ENCODE measurements at regions not wholly inside any gene's neighbourhood (a gene's known extent, or its start where the extent isn't known, plus 50 kb on each side); places are given as distances from the start of the nearest gene placed in this dataset.

DNA sequence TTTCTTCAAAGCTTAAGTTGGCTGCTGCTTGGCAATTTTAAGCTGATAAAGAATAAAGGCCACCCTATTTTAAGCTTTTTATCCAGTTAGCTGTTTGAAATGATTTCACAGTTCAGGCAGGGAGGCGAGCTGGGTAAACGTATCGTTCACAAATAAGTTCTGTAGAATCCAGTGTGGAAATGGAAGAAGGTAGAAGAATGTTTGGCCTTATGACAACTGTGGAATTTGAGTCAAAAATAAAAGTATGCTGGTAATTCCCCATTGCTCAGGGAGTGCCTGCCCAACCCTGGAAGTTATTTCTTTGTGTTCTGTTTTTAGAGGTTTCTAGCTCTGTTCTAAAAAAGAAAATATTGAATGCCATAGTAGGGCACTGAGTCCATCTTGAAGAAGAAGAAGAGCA lies 113.1 kb downstream of the ARL4A start:
- intact Hi-C loops (cut with DNase I): no loop called here
- Histone ChIP-seq H3K27ac (peak overlapping the region in 2 of 12 donors; percentile 24 to 33), H3K27me3 (no peaks in the 10 kb centered on the region), H3K4me3 (no peak overlapping the region), H3K9me3 (no peaks in the 10 kb centered on the region), H3K36me3 (no peaks in the 10 kb centered on the region), H3K4me1 (peaks cover 0 to 24% (median 7%) of the 10 kb centered on the region in 12 donors)
- no peak for TF ChIP-seq POLR2A (IDR thresholded peaks at IDR 0.05)
- TF ChIP-seq, protein P1, sequence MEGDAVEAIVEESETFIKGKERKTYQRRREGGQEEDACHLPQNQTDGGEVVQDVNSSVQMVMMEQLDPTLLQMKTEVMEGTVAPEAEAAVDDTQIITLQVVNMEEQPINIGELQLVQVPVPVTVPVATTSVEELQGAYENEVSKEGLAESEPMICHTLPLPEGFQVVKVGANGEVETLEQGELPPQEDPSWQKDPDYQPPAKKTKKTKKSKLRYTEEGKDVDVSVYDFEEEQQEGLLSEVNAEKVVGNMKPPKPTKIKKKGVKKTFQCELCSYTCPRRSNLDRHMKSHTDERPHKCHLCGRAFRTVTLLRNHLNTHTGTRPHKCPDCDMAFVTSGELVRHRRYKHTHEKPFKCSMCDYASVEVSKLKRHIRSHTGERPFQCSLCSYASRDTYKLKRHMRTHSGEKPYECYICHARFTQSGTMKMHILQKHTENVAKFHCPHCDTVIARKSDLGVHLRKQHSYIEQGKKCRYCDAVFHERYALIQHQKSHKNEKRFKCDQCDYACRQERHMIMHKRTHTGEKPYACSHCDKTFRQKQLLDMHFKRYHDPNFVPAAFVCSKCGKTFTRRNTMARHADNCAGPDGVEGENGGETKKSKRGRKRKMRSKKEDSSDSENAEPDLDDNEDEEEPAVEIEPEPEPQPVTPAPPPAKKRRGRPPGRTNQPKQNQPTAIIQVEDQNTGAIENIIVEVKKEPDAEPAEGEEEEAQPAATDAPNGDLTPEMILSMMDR (IDR thresholded peaks at IDR 0.05): no peak
- ATAC-seq (peak in 1 of 4 donors; percentile 35), DNase-seq (no peak)
- WGBS, 4 donors: 37 to 50% (median 47%) methylated on average over 3 of the region's 3 CpGs

DNA sequence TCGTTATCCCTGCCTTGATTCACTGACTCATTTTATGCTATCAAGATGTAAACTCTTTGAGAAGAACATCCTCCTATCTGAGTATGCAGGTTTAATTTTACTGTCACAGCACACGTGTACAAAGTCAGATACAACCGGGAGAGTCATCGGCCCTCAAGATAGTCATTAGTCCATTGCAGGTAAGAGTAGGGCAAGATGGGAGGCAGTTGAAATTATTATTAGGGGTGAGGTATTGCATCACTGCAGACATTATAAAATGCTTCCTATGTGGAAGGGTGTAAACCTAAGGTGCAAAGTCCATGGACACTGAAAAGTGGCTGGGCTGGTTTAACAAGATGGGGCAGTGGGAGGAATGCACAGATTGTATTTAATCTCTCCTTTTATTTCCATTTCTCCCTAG lies 113.7 kb downstream of the ARL4A start:
- Histone ChIP-seq H3K4me3 (no peak overlapping the region), H3K36me3 (no peaks in the 10 kb centered on the region), H3K27ac (no peak overlapping the region), H3K4me1 (peaks cover 0 to 24% (median 7%) of the 10 kb centered on the region in 12 donors), H3K27me3 (no peaks in the 10 kb centered on the region), H3K9me3 (no peaks in the 10 kb centered on the region)
- intact Hi-C loops (cut with DNase I): no loop called here
- TF ChIP-seq POLR2A (IDR thresholded peaks at IDR 0.05): no peak
- TF ChIP-seq, protein P1 (IDR thresholded peaks at IDR 0.05): no peak
- WGBS, 4 donors: 70 to 72% (median 71%) methylated on average over 4 of the region's 4 CpGs
- DNase-seq: no peak
- ATAC-seq: peak in 1 of 4 donors; percentile 17

DNA sequence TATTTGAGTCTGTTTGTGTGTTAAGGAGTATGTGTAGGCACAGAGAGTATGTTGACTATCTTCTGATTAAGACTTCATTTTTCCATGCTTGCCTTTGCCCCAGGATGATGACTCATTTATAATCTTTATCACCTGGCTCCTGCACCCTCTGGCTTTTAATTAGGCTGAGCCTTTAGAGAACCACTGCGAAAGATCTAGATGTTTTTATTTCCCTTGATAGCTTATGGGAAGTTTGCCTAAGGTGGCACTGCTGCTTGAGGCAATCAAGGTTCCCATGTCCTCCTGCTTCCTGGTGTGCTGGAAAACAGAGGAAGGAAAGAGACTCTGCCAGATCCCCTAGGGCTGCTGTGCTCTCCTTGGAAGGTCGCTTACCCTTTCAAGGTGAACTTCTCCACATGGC lies 114.6 kb downstream of the ARL4A start:
- H3K9me3 ChIP-seq: no peaks in the 10 kb centered on the region
- no peaks in the 10 kb centered on the region for H3K27me3 ChIP-seq
- no peaks in the 10 kb centered on the region for H3K36me3 ChIP-seq
- peaks cover 0 to 24% (median 7%) of the 10 kb centered on the region in 12 donors for H3K4me1 ChIP-seq
- WGBS, 4 donors: 37 to 64% (median 46%) methylated on average over 2 of the region's 2 CpGs
- ATAC-seq (peak; percentile 28 to 68 (median 58)), DNase-seq (no peak)
- H3K4me3 ChIP-seq: no peak overlapping the region
- H3K27ac ChIP-seq: no peak overlapping the region
- intact Hi-C loops (cut with DNase I): no loop called here
- TF ChIP-seq, protein P1 (IDR thresholded peaks at IDR 0.05): no peak
- TF ChIP-seq POLR2A (IDR thresholded peaks at IDR 0.05): no peak

DNA sequence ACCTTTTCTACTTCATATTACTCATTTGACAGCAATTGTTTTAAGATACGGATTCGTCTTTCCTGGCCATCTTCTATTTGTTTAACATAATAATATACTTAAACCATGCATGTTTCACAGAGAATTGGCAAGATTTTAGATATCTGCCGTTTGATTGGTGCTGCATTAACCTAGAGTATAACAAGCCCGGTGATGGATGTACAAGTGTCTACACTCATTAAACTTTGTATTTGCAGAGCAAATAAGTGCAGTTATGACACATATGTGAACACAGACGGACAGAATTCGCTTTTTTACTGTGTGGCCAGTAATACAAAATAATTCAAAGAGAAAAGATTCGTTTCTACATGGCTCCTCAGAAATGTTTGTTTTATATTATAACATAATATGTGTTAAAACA lies 116.1 kb downstream of the ARL4A start:
- ATAC-seq: no peak
- Histone ChIP-seq H3K36me3 (no peaks in the 10 kb centered on the region), H3K27ac (no peak overlapping the region), H3K4me1 (peaks cover 0 to 24% (median 7%) of the 10 kb centered on the region in 12 donors), H3K27me3 (no peaks in the 10 kb centered on the region), H3K4me3 (no peak overlapping the region), H3K9me3 (no peaks in the 10 kb centered on the region)
- DNase-seq: no peak
- no peak for TF ChIP-seq POLR2A (IDR thresholded peaks at IDR 0.05)
- TF ChIP-seq, protein P1 (IDR thresholded peaks at IDR 0.05): no peak
- WGBS, 4 donors: 91 to 96% (median 93%) methylated on average over 7 of the region's 7 CpGs
- intact Hi-C loops (cut with DNase I): no loop called here

Measured in heart left ventricle (tissue), 16 donors.